Colonic mucosa (tissue), 4 donors: ENCODE measurements at regions not wholly inside any gene's neighbourhood (a gene's known extent, or its start where the extent isn't known, plus 50 kb on each side); places are given as distances from the start of the nearest gene placed in this dataset.

Experiments
- DNase-seq: peaks from one replicate; pipeline ENCODE4 v3.0.0-alpha.2; 2020
- H3K27ac ChIP-seq: fragments of 200-600 bp; one replicate; pipeline ENCODE4 v1.8.0; 2021
- H3K27me3 ChIP-seq: fragments of 200-600 bp; one replicate; pipeline ENCODE4 v1.8.0; 2021
- H3K36me3 ChIP-seq: fragments of 200-600 bp; one replicate; pipeline ENCODE4 v1.8.0; 2021
- H3K4me1 ChIP-seq: fragments of 200-600 bp; one replicate; pipeline ENCODE4 v1.8.0; 2021; ENCODE audit warnings: mild to moderate bottlenecking
- H3K4me3 ChIP-seq: fragments of 200-600 bp; one replicate; pipeline ENCODE4 v1.8.0; 2021
- H3K9ac ChIP-seq, 2 donors: one replicate each; pipeline ENCODE4 v1.7.0; 2013; ENCODE audit warnings: control low read depth in 2 of 2, low read depth in 2 of 2, low read length in 2 of 2
- H3K9me3 ChIP-seq: fragments of 200-600 bp; one replicate; pipeline ENCODE4 v1.8.0; 2021
- CTCF ChIP-seq: fragments of 200-600 bp; IDR thresholded peaks from one replicate; pipeline ENCODE4 v1.8.0; 2022; ENCODE audit warnings: antibody characterized with exemption, mild to moderate bottlenecking
- intact Hi-C: fragments of 100-400 bp; cut with DNase I; formaldehyde crosslinking; loops from one replicate; pipeline ENCODE4 v1.14.1; 2022
- donor health status: healthy.
- donor health status: DM: no; HTN: no; CAD: no.
- donor health status: DM: no; HTN: no; CAD: no.

- Histone ChIP-seq H3K36me3 (no peaks in the 10 kb centered on the region), H3K4me3 (no peak overlapping the region), H3K27ac (no peak overlapping the region), H3K27me3 (no peaks in the 10 kb centered on the region), H3K4me1 (no peaks in the 10 kb centered on the region), H3K9me3 (no peaks in the 10 kb centered on the region), H3K9ac (no peak overlapping the region)
- no peak for DNase-seq
- intact Hi-C loops, result no loop called here
- TF ChIP-seq CTCF, result no peak
Measured at GRCh38 chr3:46091741-46092701, 64.7 kb upstream of the XCR1 start.

GRCh38 chr3:46091046-46091445, 63.8 kb upstream of the XCR1 start:
- intact Hi-C loops, result no loop called here
- no peak for TF ChIP-seq CTCF

DNA sequence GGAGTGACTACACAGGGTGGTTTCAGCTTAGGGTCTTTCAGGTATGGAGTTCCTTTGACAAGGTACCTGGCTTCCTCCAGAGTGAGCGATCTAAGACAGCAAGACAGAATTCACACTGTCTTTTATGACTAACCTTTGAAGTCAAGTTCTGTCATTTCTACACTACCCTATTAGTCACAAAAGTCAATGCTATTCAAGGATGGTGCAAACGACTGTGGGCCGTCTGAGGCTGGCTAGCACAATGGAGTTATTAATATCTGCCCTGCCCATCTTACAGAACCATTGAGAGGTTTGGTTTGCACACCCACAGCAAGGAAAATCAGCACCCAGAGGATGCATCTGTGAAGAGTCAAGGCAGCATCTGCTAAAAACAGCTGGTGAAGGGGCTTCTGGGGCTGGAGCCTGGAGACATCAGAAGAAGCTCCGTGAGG, 62.9 kb upstream of the XCR1 start:
- intact Hi-C loops, result no loop called here
- Histone ChIP-seq H3K27me3 (no peaks in the 10 kb centered on the region), H3K36me3 (no peaks in the 10 kb centered on the region), H3K27ac (peak overlapping the region; percentile 55), H3K9ac (no peak overlapping the region), H3K4me1 (no peaks in the 10 kb centered on the region), H3K4me3 (no peak overlapping the region), H3K9me3 (no peaks in the 10 kb centered on the region)
- no peak for DNase-seq
- no peak for TF ChIP-seq CTCF

More at GRCh38 chr3:46091046-46091445, 63.8 kb upstream of the XCR1 start:
- no peaks in the 10 kb centered on the region for H3K27me3 ChIP-seq
- H3K4me1 ChIP-seq, result no peaks in the 10 kb centered on the region
- H3K36me3 ChIP-seq, result no peaks in the 10 kb centered on the region
- H3K27ac ChIP-seq, result no peak overlapping the region
- no peak for DNase-seq
- no peaks in the 10 kb centered on the region for H3K9me3 ChIP-seq
- no peak overlapping the region for H3K9ac ChIP-seq
- H3K4me3 ChIP-seq, result no peak overlapping the region

DNA sequence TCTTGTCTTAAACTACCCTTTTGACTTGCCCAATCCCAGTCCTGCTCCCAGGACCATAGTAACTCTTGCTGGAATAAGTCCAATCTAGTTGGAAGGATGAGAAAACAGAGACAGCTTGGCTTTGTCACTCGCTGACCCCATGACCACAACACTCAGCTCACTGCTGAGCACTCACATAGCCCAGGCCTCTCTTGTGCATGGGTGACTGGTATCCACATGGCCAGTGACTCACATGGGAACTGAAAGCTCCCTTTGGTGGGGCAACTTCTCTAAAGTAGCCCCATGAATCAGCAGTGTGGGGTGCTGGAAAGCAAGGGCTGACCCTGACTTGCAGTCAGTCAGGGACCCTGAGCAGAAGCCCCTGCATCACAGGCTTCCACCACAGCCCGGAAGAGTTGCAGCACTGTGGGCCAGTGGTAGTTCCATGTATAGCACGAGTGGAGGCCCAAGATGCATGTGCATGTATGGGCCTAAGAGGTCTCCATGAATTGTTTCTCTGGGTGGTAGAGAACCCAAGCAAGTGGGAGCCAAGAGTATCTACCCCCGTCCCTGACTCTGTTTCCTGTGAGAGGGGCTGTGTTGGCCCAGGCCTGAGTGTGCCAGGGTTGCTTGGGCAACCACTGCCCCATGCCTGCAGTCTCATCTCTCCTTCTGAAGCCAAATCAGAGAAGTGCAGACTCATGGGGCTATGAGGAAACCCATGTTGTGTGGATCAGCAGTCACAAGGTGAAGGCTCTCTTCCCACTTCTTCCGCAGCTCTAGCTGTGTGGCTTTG, 62.1 kb upstream of the XCR1 start:
- DNase-seq, result peak; percentile 38
- peak overlapping the region; percentile 55 for H3K27ac ChIP-seq

More for the DNA sequence above, 62.1 kb upstream of the XCR1 start:
- Histone ChIP-seq H3K36me3 (no peaks in the 10 kb centered on the region), H3K4me1 (no peaks in the 10 kb centered on the region), H3K9me3 (no peaks in the 10 kb centered on the region), H3K9ac (no peak overlapping the region), H3K4me3 (no peak overlapping the region), H3K27me3 (no peaks in the 10 kb centered on the region)
- TF ChIP-seq CTCF, result no peak
- intact Hi-C loops, result no loop called here
